Left lung (tissue), 4 donors: ENCODE measurements at regions not wholly inside any gene's neighbourhood (a gene's known extent, or its start where the extent isn't known, plus 50 kb on each side); places are given as distances from the start of the nearest gene placed in this dataset.
"Not testable (repeated sequence)": the region's sequence is repeated elsewhere in the genome, so short reads cannot be mapped to it uniquely, and the experiment has no call there.

Source experiments
- ATAC-seq: fragments of 200-7000 bp; cut with Tn5 transposase; one replicate; pipeline ENCODE4 v1.9.1; 2020; ENCODE audit warnings: moderate library complexity
- DNase-seq, 4 donors: peaks; one replicate each; pipeline ENCODE4 v3.0.0-alpha.2; 2013 to 2020
- H3K27ac ChIP-seq, 2 donors: fragments of 200-600 bp; sonication (generic) in 1 of 2; one replicate each; pipeline versions ENCODE4 v1.5.0 to v1.8.0; 2020 to 2021
- H3K27me3 ChIP-seq, 2 donors: fragments of 200-600 bp; sonication (generic) in 1 of 2; one replicate each; pipeline versions ENCODE4 v1.5.0 to v1.8.0; 2020 to 2021
- H3K36me3 ChIP-seq, 2 donors: fragments of 200-600 bp; sonication (generic) in 1 of 2; one replicate each; pipeline versions ENCODE4 v1.5.0 to v1.8.0; 2020 to 2021
- H3K4me1 ChIP-seq, 2 donors: fragments of 200-600 bp; one replicate each; pipeline ENCODE4 v1.8.0; 2021
- H3K4me3 ChIP-seq, 2 donors: fragments of 200-600 bp; sonication (generic) in 1 of 2; one replicate each; pipeline versions ENCODE4 v1.5.0 to v1.8.0; 2020 to 2021; ENCODE audit warnings: mild to moderate bottlenecking in 1 of 2
- H3K9me3 ChIP-seq, 2 donors: fragments of 200-600 bp; sonication (generic) in 1 of 2; one replicate each; pipeline versions ENCODE4 v1.5.0 to v1.8.0; 2020 to 2021
- CTCF ChIP-seq, 2 donors: fragments of 200-600 bp; sonication (generic) in 1 of 2; IDR thresholded peaks; one replicate each; pipeline versions ENCODE4 v1.5.0 to v1.8.0; 2021; ENCODE audit warnings: antibody characterized with exemption in 2 of 2
- intact Hi-C, 2 donors: fragments of 100-400 bp; cut with DNase I; formaldehyde crosslinking; loops; one replicate each; pipeline versions ENCODE4 v1.11.2 to v1.14.2; 2022
- donor health status: DM: no; HTN: yes; CAD: no.
- donor health status: DM: no; HTN: no; CAD: no.

GRCh38 chr12:65670775-65671174, 153.5 kb upstream of the HMGA2 start:
- Histone ChIP-seq H3K4me3 (no peak overlapping the region), H3K4me1 (no peaks in the 10 kb centered on the region), H3K27me3 (peaks cover 0 to 8% of the 10 kb centered on the region in 2 donors), H3K9me3 (no peaks in the 10 kb centered on the region), H3K27ac (no peak overlapping the region), H3K36me3 (no peaks in the 10 kb centered on the region)
- intact Hi-C loops = no loop called here
- no peak for DNase-seq
- ATAC-seq = no peak
- TF ChIP-seq CTCF (IDR thresholded peaks at IDR 0.05) = no peak

GRCh38 chr12:65672441-65672840, 151.8 kb upstream of the HMGA2 start:
- DNase-seq = no peak
- H3K4me3 ChIP-seq = no peak overlapping the region
- H3K4me1 ChIP-seq = no peaks in the 10 kb centered on the region
- intact Hi-C loops = no loop called here
- peaks cover 0 to 11% of the 10 kb centered on the region in 2 donors for H3K27me3 ChIP-seq
- no peak overlapping the region for H3K27ac ChIP-seq
- TF ChIP-seq CTCF (IDR thresholded peaks at IDR 0.05) = no peak
- no peaks in the 10 kb centered on the region for H3K9me3 ChIP-seq
- ATAC-seq = no peak
- H3K36me3 ChIP-seq = no peaks in the 10 kb centered on the region

- Histone ChIP-seq H3K36me3 (no peaks in the 10 kb centered on the region), H3K9me3 (no peaks in the 10 kb centered on the region), H3K4me3 (no peak overlapping the region), H3K4me1 (no peaks in the 10 kb centered on the region), H3K27ac (no peak overlapping the region), H3K27me3 (peaks cover 0 to 11% of the 10 kb centered on the region in 2 donors)
- intact Hi-C loops = no loop called here
- TF ChIP-seq CTCF (IDR thresholded peaks at IDR 0.05) = no peak
- DNase-seq (no peak), ATAC-seq (no peak)
These were observed 151.1 kb upstream of the HMGA2 start for GRCh38 chr12:65673156-65673690.

- H3K4me1 ChIP-seq = no peaks in the 10 kb centered on the region
- peak in 1 of 2 donors; percentile 14 for TF ChIP-seq CTCF (IDR thresholded peaks at IDR 0.05)
- H3K4me3 ChIP-seq = no peak overlapping the region
- H3K27me3 ChIP-seq = peaks cover 0 to 9% of the 10 kb centered on the region in 2 donors
- no peaks in the 10 kb centered on the region for H3K9me3 ChIP-seq
- no peaks in the 10 kb centered on the region for H3K36me3 ChIP-seq
- no peak for ATAC-seq
- intact Hi-C loops = no loop called here
- H3K27ac ChIP-seq = no peak overlapping the region
- DNase-seq = no peak
These were observed 150.6 kb upstream of the HMGA2 start for GRCh38 chr12:65673732-65674131.

GRCh38 chr12:65675141-65675621, 149.1 kb upstream of the HMGA2 start:
- no peak for TF ChIP-seq CTCF (IDR thresholded peaks at IDR 0.05)
- Histone ChIP-seq H3K4me1 (no peaks in the 10 kb centered on the region), H3K9me3 (no peaks in the 10 kb centered on the region), H3K27ac (no peak overlapping the region), H3K27me3 (peaks cover 0 to 4% of the 10 kb centered on the region in 2 donors), H3K36me3 (no peaks in the 10 kb centered on the region), H3K4me3 (no peak overlapping the region)
- ATAC-seq (no peak), DNase-seq (peak in 1 of 4 donors; percentile 39)
- intact Hi-C loops = no loop called here

GRCh38 chr12:65678172-65678571, 146.1 kb upstream of the HMGA2 start:
- H3K36me3 ChIP-seq, H3K4me1 ChIP-seq, H3K9me3 ChIP-seq, ATAC-seq, DNase-seq, intact Hi-C loops, H3K27ac ChIP-seq, H3K4me3 ChIP-seq, H3K27me3 ChIP-seq: not testable (repeated sequence)
